ENCODE measurements at regions not wholly inside any gene's neighbourhood (a gene's known extent, or its start where the extent isn't known, plus 50 kb on each side); places are given as distances from the start of the nearest gene placed in this dataset.

DNA sequence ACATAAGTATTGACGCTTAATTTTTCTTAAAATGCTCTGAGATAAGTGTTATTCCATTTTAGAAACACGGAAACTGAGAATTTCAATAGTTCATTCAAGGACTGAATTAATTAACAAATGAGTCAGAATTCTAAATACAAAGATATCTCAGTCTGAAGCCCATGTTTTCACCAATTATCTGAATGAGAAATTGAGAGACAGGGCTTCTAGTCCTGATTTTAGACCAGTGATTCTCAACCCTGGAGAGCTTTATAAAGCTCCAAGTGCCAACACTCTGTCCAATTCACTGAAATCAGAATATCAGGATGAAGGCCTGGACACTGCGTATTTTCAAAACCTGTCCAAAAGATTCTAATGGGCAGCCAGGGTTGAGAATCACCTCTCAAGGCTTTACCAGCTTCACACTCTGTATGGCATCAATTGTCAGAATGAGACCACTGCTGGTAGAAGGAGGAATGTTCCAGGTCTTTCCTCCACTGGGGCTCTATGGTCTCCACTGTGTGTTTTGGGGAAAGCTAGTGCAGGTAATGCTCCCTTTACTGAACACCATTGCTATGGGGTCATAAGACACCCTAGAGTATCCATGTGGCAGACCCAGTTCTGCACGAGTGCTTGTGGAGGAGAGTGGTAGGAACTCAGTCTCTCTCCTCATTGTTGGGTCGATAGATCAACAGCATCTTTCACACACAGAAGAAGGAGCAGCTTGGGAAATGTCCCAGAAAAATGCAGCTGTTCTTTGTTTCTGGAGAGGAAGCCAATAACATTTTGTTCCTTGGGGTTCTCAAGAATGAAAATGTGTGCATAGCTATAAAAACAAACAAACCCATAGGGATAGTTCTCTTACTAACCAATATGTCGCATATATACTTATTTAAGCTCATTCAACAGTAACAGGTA, 99.7 kb upstream of the OSMR start:
- ATAC-seq, result no peak
- H3K27ac Mint-ChIP-seq, result no peak overlapping the region
- peaks cover 3 to 12% of the 10 kb centered on the region in 2 donors for H3K27me3 Mint-ChIP-seq
- DNase-seq (ENCODE audit: low spot score), result no peak
- H3K36me3 Mint-ChIP-seq, result peaks cover 13% of the 10 kb centered on the region
- H3K9me3 Mint-ChIP-seq, result peaks cover 13% of the 10 kb centered on the region
- no peaks in the 10 kb centered on the region for H3K4me1 Mint-ChIP-seq (ENCODE audit: low read depth in 2 of 2)
- H3K4me3 Mint-ChIP-seq, result no peak overlapping the region

DNA sequence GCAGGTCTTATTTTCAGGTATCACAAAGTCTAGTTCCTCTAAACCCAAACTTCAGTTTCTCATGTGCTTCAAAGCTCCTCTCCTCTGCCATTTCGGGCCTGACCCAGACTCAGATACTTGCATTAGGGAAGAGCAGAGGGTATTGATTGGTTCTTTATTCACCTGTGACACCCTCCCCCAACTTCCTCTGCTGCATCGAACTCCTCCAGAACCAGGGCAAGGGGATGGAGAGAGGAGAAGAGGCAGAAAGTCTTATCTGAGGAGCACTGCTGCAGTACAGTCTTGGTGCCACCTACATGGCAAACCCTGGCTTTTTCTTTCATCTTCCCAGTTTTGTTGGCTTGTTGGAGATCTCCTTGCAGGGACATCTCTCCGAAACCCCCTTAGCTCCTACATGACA, 96.0 kb upstream of the OSMR start:
- no peaks in the 10 kb centered on the region for H3K36me3 Mint-ChIP-seq
- peaks cover 5 to 19% of the 10 kb centered on the region in 2 donors for H3K27me3 Mint-ChIP-seq
- no peaks in the 10 kb centered on the region for H3K4me1 Mint-ChIP-seq (ENCODE audit: low read depth in 2 of 2)
- H3K27ac Mint-ChIP-seq, result no peak overlapping the region
- H3K9me3 Mint-ChIP-seq, result no peaks in the 10 kb centered on the region
- H3K4me3 Mint-ChIP-seq, result no peak overlapping the region
- ATAC-seq (no peak), DNase-seq (ENCODE audit: low spot score) (no peak)

DNA sequence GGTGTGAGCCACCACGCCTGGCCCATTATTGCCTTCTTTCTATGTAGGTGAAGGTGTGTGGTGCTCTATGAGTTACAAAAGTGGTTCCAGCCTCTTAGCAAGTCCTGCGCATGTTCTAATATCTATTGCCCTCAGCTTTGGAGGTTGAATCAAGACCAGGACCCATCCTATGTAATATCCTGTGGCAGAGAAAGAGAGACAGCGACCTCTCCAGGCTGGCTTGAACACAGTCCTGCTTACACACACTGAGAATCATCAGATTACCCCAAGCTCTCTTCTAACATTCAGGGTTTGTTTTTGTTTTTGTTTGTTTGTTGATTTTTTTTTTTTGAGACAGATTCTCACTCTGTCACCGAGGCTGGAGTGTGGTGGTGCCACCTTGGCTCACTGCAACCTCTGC, 94.7 kb upstream of the OSMR start:
- ATAC-seq, result no peak

DNA sequence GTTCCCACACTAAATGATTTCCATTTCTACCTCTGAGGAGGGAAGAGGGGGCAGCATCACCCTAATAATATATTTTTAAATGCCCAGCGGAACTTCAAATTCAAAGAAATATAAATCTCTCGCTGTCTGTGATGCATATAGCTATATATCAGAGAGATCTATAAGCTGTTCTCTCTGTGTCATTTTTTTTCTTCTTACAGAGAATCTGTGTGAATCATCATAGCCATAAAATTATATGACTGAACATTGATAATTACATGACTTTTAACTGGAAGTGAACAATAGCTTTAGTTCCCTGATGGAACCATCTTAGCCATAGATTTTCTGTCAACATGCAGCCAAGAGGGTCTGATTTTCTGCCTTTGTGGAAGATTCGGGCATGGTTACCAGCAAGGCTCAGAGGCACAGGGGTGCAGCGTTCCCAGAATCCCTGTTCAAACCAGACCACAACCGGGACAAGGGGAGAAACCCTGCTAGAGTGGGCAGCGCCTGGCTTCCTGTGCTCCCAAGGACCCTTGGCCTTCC, 93.7 kb upstream of the OSMR start:
- Mint-ChIP-seq H3K9me3 (no peaks in the 10 kb centered on the region), H3K4me3 (no peak overlapping the region), H3K27me3 (peaks cover 12 to 26% of the 10 kb centered on the region in 2 donors), H3K36me3 (no peaks in the 10 kb centered on the region), H3K27ac (no peak overlapping the region), H3K4me1 (ENCODE audit: low read depth in 2 of 2) (no peaks in the 10 kb centered on the region)
- DNase-seq (ENCODE audit: low spot score) (no peak), ATAC-seq (no peak)

More for the DNA sequence above, 94.7 kb upstream of the OSMR start:
- H3K27ac Mint-ChIP-seq, result no peak overlapping the region
- DNase-seq (ENCODE audit: low spot score), result no peak
- H3K27me3 Mint-ChIP-seq, result peaks cover 12 to 26% of the 10 kb centered on the region in 2 donors
- H3K9me3 Mint-ChIP-seq, result no peaks in the 10 kb centered on the region
- H3K4me3 Mint-ChIP-seq, result no peak overlapping the region
- H3K36me3 Mint-ChIP-seq, result no peaks in the 10 kb centered on the region
- no peaks in the 10 kb centered on the region for H3K4me1 Mint-ChIP-seq (ENCODE audit: low read depth in 2 of 2)

DNA sequence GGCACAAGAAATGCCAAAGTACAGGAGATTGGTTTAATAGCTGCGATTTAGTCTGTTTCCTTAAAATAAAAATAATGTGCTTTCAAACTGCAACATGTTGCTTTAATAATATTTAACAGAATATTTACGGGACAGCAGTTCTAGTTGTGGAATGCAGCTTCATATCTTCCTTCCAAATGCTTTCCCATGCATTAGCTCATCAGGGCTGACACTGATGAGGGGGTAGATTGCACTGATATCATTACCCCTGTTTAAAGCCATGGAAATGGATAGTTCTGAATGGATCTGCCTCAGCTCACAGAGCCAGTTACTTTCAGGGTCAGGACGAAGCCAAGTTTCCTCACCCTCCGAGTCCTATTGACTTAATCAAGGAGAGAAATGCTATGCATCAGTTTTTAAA, 93.2 kb upstream of the OSMR start:
- no peaks in the 10 kb centered on the region for H3K4me1 Mint-ChIP-seq (ENCODE audit: low read depth in 2 of 2)
- H3K9me3 Mint-ChIP-seq, result no peaks in the 10 kb centered on the region
- no peak for ATAC-seq
- no peak overlapping the region for H3K4me3 Mint-ChIP-seq
- DNase-seq (ENCODE audit: low spot score), result no peak
- H3K36me3 Mint-ChIP-seq, result no peaks in the 10 kb centered on the region
- H3K27me3 Mint-ChIP-seq, result peaks cover 12 to 26% of the 10 kb centered on the region in 2 donors
- H3K27ac Mint-ChIP-seq, result no peak overlapping the region

DNA sequence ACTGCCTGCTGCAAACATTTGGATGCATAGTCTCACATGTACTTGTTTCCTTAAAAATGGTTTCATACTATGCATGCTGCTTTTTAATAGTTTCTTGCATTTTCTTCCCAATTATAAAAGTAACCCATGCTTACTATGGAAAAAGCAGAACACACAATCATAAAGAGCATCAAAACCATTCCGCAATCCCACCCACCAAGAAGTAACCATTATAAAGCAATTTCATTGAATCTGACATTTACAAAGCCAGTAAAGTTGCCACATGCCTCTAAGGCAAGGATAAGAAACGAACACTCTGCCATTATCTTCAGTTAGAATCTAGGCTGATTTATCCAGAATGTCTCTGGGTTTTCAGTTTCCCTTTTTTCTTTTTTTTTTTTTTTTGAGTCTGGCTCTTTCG, 92.7 kb upstream of the OSMR start:
- ATAC-seq, result no peak
- Mint-ChIP-seq H3K4me1 (ENCODE audit: low read depth in 2 of 2) (no peaks in the 10 kb centered on the region), H3K27me3 (peaks cover 15 to 26% of the 10 kb centered on the region in 2 donors), H3K27ac (no peak overlapping the region), H3K9me3 (no peaks in the 10 kb centered on the region), H3K36me3 (no peaks in the 10 kb centered on the region), H3K4me3 (no peak overlapping the region)
- DNase-seq (ENCODE audit: low spot score), result no peak

DNA sequence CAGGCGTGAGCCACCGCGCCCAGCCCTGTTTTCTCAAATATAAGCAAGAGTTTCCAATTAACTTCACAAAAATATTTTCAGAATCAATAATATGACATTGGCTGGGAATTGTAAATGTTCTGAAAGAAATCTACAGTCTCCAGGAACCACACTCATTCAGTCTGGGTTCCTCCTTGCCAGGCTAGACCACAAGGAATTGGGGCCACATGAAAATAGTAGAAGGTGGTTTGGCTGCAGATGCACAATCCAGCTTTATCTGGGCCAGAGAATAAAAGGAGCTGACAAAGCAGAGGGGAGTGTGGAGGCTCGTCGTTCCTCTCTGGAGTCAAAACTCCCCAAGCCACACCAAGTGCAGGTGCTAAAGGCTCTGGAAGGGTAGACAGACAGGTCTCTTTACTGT, 92.0 kb upstream of the OSMR start:
- Mint-ChIP-seq H3K36me3 (no peaks in the 10 kb centered on the region), H3K27ac (no peak overlapping the region), H3K4me1 (ENCODE audit: low read depth in 2 of 2) (no peaks in the 10 kb centered on the region), H3K4me3 (no peak overlapping the region), H3K9me3 (no peaks in the 10 kb centered on the region), H3K27me3 (peaks cover 15 to 26% of the 10 kb centered on the region in 2 donors)
- no peak for ATAC-seq
- DNase-seq (ENCODE audit: low spot score), result no peak

DNA sequence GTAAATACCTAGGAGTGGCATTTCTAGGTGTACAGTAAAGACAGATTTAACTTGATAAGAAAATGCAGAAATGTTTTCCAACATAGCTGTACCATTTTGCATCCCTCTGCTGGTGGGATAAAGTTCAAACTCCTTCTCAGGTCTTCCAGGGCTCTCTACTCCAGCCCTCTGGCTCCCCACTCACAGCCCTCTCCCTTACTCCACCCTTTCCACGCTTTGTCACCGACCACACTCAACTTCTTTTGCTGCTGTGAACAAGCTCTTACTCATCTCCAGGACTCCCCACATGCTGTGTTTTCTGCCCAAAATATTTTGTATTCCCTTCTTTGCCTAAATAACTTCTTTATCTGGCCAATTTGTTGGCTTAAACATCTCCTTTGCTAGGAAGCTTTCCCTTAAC, 90.6 kb upstream of the OSMR start:
- Mint-ChIP-seq H3K27ac (no peak overlapping the region), H3K27me3 (peaks cover 19 to 31% of the 10 kb centered on the region in 2 donors), H3K4me1 (ENCODE audit: low read depth in 2 of 2) (no peaks in the 10 kb centered on the region), H3K36me3 (no peaks in the 10 kb centered on the region), H3K4me3 (no peak overlapping the region), H3K9me3 (no peaks in the 10 kb centered on the region)
- ATAC-seq (no peak), DNase-seq (ENCODE audit: low spot score) (no peak)

DNA sequence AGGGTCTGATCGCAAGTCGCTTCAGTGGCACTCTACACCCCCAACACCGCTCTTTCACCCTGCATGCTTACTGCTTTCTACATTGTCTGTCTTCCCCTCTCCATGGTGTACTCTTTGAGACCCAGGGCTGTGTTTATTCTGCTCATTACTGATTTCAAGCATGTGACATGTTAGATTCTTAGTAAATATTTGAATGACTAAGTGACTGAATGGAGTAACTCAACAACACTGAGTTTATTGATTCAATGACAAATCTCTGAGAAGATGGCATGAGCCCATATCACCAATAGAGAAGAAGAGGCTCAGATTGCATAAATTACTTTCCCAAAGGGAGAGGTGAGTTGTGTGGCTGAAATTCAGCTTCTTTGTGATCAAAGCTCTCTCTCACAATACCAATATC, 89.7 kb upstream of the OSMR start:
- Mint-ChIP-seq H3K36me3 (no peaks in the 10 kb centered on the region), H3K4me1 (ENCODE audit: low read depth in 2 of 2) (no peaks in the 10 kb centered on the region), H3K27me3 (peaks cover 21 to 33% of the 10 kb centered on the region in 2 donors), H3K4me3 (no peak overlapping the region), H3K27ac (no peak overlapping the region), H3K9me3 (no peaks in the 10 kb centered on the region)
- DNase-seq (ENCODE audit: low spot score) (no peak), ATAC-seq (no peak)

DNA sequence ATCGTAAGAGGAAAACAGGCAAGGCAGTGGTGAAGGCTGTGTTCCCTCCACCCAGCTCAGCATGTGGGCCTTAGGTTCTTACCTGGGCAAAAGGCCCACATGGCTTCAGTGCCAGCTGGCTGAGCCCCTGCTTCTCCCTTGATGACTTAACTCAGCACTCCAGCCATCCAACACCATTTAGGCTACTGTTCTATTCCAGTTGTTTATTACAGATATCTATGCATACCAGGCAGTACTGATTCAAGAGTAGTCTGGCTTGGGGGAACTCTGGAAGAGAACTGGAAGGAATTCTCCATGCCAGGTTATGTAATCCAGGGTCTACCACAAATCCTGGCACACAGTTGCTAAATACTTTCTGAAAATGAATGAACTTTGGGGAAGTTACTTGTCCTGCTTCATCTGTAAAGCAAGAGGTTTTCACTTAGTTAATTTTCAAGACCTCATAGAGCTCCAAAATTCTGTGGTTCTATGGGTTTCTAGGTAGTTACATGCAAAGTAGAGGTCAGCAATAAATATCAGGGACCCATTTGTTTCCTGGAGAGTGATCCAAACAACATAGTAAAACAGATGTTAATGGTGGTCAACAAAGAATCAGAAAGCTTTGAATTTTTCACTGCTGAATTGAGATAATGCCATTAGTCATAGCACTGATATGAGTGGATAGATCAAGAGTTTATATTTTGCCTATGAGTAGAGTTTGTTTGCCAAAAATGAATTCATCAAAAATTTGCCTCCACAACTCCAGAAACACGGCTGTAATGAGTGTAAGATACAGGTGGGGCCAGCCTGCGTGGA, 88.2 kb upstream of the OSMR start:
- no peaks in the 10 kb centered on the region for H3K9me3 Mint-ChIP-seq
- ATAC-seq (no peak), DNase-seq (ENCODE audit: low spot score) (no peak)
- peaks cover 21 to 35% of the 10 kb centered on the region in 2 donors for H3K27me3 Mint-ChIP-seq
- no peak overlapping the region for H3K27ac Mint-ChIP-seq
- H3K36me3 Mint-ChIP-seq, result no peaks in the 10 kb centered on the region
- H3K4me1 Mint-ChIP-seq (ENCODE audit: low read depth in 2 of 2), result no peaks in the 10 kb centered on the region
- no peak overlapping the region for H3K4me3 Mint-ChIP-seq

DNA sequence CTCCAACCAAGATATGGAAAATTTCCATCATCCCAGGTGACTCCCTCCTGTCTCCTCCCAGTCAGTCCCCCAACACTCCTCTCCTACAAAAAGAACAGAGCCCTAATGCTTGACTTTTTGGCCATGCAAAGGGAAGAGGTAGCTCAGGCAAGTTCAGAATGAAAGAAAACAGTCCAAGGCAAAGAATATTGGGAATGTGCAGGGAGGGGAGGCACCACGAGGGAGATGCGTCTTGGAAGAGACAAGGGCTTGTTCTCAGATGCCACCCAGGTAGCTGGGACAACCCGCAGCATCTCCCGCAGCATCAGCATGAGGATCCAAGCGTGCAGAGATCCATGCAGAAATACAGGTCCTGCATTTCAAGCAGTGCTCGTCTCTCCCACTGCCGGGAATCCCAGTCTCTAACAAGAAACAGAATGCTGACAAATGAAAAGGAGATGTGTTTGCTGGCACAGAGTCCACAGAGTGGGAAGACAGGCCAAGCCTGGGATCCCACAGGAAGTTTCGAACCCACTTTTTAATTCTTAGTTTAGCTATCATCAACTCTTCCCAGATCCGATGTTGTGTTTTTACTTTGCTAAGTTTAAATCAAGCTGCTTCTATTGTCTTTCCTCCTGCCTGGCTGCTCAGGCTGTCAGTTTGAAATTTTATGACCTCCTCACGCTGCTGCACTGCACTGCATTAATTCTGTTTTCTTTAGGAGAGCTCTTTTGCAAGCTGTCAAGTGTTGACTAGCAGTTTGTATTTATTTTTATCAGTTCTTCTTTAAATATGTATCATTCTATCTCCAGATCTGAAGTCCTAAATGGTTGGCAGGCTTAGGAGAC, 86.8 kb upstream of the OSMR start:
- no peak overlapping the region for H3K4me3 Mint-ChIP-seq
- H3K36me3 Mint-ChIP-seq, result no peaks in the 10 kb centered on the region
- no peaks in the 10 kb centered on the region for H3K9me3 Mint-ChIP-seq
- peaks cover 18 to 35% of the 10 kb centered on the region in 2 donors for H3K27me3 Mint-ChIP-seq
- no peaks in the 10 kb centered on the region for H3K4me1 Mint-ChIP-seq (ENCODE audit: low read depth in 2 of 2)
- DNase-seq (ENCODE audit: low spot score) (no peak), ATAC-seq (no peak)
- H3K27ac Mint-ChIP-seq, result no peak overlapping the region

DNA sequence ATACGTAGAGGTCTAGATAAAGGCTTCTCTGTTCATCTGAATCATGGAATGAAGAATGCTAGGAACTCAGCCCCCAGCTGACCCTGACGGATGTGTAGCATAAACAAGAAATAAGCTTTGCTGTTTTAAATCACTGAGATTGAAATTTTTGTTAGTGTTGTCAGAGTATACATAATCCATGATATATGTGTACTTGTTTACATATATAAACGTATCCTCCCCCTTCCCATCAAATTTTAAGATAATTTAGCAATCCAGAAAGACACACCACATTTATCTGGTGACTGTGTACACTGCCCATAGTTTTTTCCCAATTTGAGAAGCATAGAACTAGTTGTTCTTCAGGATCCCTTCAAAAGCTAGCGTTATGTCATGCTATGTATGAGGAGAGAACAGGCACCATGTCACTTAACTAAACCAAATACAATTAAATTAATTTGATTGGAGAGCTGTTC, 80.8 kb upstream of the OSMR start:
- Mint-ChIP-seq H3K4me1 (ENCODE audit: low read depth in 2 of 2) (no peaks in the 10 kb centered on the region), H3K27ac (no peak overlapping the region), H3K9me3 (peaks cover 3% of the 10 kb centered on the region), H3K36me3 (peaks cover 6% of the 10 kb centered on the region), H3K4me3 (no peak overlapping the region), H3K27me3 (peaks cover 10 to 21% of the 10 kb centered on the region in 2 donors)
- no peak for DNase-seq (ENCODE audit: low spot score)
- ATAC-seq, result no peak

DNA sequence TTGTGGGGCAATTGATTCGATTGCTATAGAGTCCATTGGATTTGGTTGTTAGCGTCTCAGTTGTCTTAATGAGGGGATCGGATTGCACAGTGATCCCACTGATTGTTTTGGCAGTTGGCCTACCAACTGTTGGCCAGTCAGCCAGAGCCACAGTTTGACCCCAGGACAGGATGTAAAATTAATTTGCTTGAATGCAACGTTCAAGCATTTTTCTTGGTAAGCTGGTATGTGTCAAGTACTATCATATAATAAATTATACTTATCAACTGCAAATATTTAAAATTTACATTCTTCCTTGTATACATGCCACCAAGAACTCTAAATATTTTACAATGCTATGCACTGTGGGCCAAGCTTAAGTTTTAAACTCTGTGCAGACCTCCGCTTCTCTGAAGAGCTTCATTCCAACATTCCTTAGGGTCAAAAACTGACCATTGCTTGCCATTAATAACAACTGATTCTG, 80.4 kb upstream of the OSMR start:
- H3K4me3 Mint-ChIP-seq, result no peak overlapping the region
- peaks cover 6% of the 10 kb centered on the region for H3K36me3 Mint-ChIP-seq
- peaks cover 3% of the 10 kb centered on the region for H3K9me3 Mint-ChIP-seq
- peaks cover 6 to 17% of the 10 kb centered on the region in 2 donors for H3K27me3 Mint-ChIP-seq
- ATAC-seq (no peak), DNase-seq (ENCODE audit: low spot score) (no peak)
- no peaks in the 10 kb centered on the region for H3K4me1 Mint-ChIP-seq (ENCODE audit: low read depth in 2 of 2)
- no peak overlapping the region for H3K27ac Mint-ChIP-seq
